ENCODE measurements at regions not wholly inside any gene's neighbourhood (a gene's known extent, or its start where the extent isn't known, plus 50 kb on each side); places are given as distances from the start of the nearest gene placed in this dataset.

- Histone ChIP-seq H3K9ac (no peak overlapping the region), H3K4me2 (peak overlapping the region; percentile 58), H3F3A (ENCODE audit: low read depth) (peaks cover 30% of the 10 kb centered on the region), H3K27ac (peak overlapping the region; percentile 77), H3K9me3 (ENCODE audit: low read depth) (no peaks in the 10 kb centered on the region), H3K27me3 (no peaks in the 10 kb centered on the region), H3K4me1 (peaks cover 36% of the 10 kb centered on the region), H3K79me2 (ENCODE audit: low read depth) (no peaks in the 10 kb centered on the region), H3K36me3 (no peaks in the 10 kb centered on the region), H4K20me1 (ENCODE audit: low read depth) (no peaks in the 10 kb centered on the region), H2AFZ (replicated peaks) (no peak overlapping the region), H3K4me3 (peak overlapping the region; percentile 15)
- Mint-ChIP-seq H3K27ac (no peak overlapping the region), H3K4me1 (peaks cover 32% of the 10 kb centered on the region), H3K9me3 (peaks cover 4% of the 10 kb centered on the region), H3K36me3 (no peaks in the 10 kb centered on the region), H3K27me3 (ENCODE audit: insufficient read depth, low read depth) (peaks cover 7% of the 10 kb centered on the region), H3K4me3 (no peak overlapping the region)
- peak; percentile 59 for DNase-seq (ENCODE audit: low spot score)
- no peak for TF ChIP-seq EZH2 (IDR thresholded peaks at IDR 0.05)
- TF ChIP-seq CTCF (IDR thresholded peaks at IDR 0.05), result no peak
- no peak for TF ChIP-seq EZH2phosphoT487 (IDR thresholded peaks at IDR 0.05)
Measured at GRCh38 chr18:51988277-51988676, 351.7 kb upstream of the DCC start.

GRCh38 chr18:51997129-51997528, 342.9 kb upstream of the DCC start:
- Histone ChIP-seq H3K79me2 (ENCODE audit: low read depth) (no peaks in the 10 kb centered on the region), H2AFZ (replicated peaks) (no peak overlapping the region), H3K27me3 (no peaks in the 10 kb centered on the region), H3K36me3 (no peaks in the 10 kb centered on the region), H3K4me2 (no peak overlapping the region), H3K27ac (no peak overlapping the region), H3F3A (ENCODE audit: low read depth) (no peaks in the 10 kb centered on the region), H4K20me1 (ENCODE audit: low read depth) (no peaks in the 10 kb centered on the region), H3K9me3 (ENCODE audit: low read depth) (no peaks in the 10 kb centered on the region), H3K4me1 (peaks cover 9% of the 10 kb centered on the region), H3K9ac (no peak overlapping the region), H3K4me3 (no peak overlapping the region)
- Mint-ChIP-seq H3K36me3 (no peaks in the 10 kb centered on the region), H3K4me1 (no peaks in the 10 kb centered on the region), H3K9me3 (no peaks in the 10 kb centered on the region), H3K27me3 (ENCODE audit: insufficient read depth, low read depth) (no peaks in the 10 kb centered on the region), H3K4me3 (no peak overlapping the region), H3K27ac (no peak overlapping the region)
- no peak for DNase-seq (ENCODE audit: low spot score)
- TF ChIP-seq CTCF (IDR thresholded peaks at IDR 0.05), result no peak
- no peak for TF ChIP-seq EZH2 (IDR thresholded peaks at IDR 0.05)
- TF ChIP-seq EZH2phosphoT487 (IDR thresholded peaks at IDR 0.05), result no peak

DNA sequence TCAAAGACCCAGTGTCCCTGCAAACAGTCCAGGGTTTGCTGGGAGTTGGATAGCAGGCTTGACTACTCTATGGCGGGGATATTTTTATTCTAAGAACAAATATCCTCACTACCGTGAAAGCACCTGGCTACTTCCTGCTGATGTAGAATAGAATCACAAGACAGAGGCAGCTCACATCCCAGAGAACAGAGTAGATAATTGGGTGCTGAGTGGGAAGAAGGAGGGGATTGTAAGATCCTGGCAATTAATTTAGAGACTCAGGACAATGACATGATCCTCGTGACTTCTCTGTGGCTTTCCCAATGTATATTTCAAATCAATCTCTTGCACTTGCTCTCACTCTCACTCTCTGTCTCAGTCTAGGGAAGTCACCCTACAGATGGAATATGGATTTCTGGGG, 341.9 kb upstream of the DCC start:
- H3K36me3 Mint-ChIP-seq, result no peaks in the 10 kb centered on the region

More for the DNA sequence above, 341.9 kb upstream of the DCC start:
- H3K9me3 Mint-ChIP-seq, result no peaks in the 10 kb centered on the region
- Histone ChIP-seq H3K9ac (no peak overlapping the region), H3K27me3 (no peaks in the 10 kb centered on the region), H3K36me3 (no peaks in the 10 kb centered on the region), H4K20me1 (ENCODE audit: low read depth) (no peaks in the 10 kb centered on the region), H3K9me3 (ENCODE audit: low read depth) (no peaks in the 10 kb centered on the region), H3K27ac (no peak overlapping the region), H3K79me2 (ENCODE audit: low read depth) (no peaks in the 10 kb centered on the region), H3K4me3 (no peak overlapping the region), H3K4me1 (peaks cover 9% of the 10 kb centered on the region), H3F3A (ENCODE audit: low read depth) (no peaks in the 10 kb centered on the region), H3K4me2 (no peak overlapping the region), H2AFZ (replicated peaks) (peak overlapping the region; percentile 68)
- H3K27ac Mint-ChIP-seq, result no peak overlapping the region
- H3K4me1 Mint-ChIP-seq, result no peaks in the 10 kb centered on the region
- H3K27me3 Mint-ChIP-seq (ENCODE audit: insufficient read depth, low read depth), result no peaks in the 10 kb centered on the region
- no peak overlapping the region for H3K4me3 Mint-ChIP-seq
- TF ChIP-seq CTCF (IDR thresholded peaks at IDR 0.05) (no peak), EZH2 (IDR thresholded peaks at IDR 0.05) (no peak), EZH2phosphoT487 (IDR thresholded peaks at IDR 0.05) (no peak)
- no peak for DNase-seq (ENCODE audit: low spot score)

All from neural progenitor cell (in vitro differentiated cells).